GM21737 (cell line): ENCODE measurements at regions not wholly inside any gene's neighbourhood (a gene's known extent, or its start where the extent isn't known, plus 50 kb on each side); places are given as distances from the start of the nearest gene placed in this dataset.
"Not testable (repeated sequence)": the region's sequence is repeated elsewhere in the genome, so short reads cannot be mapped to it uniquely, and the experiment has no call there.

Experiments
- ATAC-seq: cut with Tn5 transposase; IDR thresholded peaks from one replicate; pipeline ENCODE4 v1.9.1; 2021; ENCODE audit warnings: mild to moderate bottlenecking, moderate library complexity; ENCODE audit not compliant: unreplicated experiment

- ATAC-seq, result no peak
Observed at GRCh38 chr2:21194147-21194546, 70.4 kb downstream of the TDRD15 start.

GRCh38 chr2:21194858-21195271, 71.1 kb downstream of the TDRD15 start:
- no peak for ATAC-seq

GRCh38 chr2:21195326-21195725, 71.6 kb downstream of the TDRD15 start:
- ATAC-seq, result no peak

GRCh38 chr2:21198637-21199036, 74.9 kb downstream of the TDRD15 start:
- ATAC-seq, result no peak

- no peak for ATAC-seq
Observed at GRCh38 chr2:21203976-21204375, 80.2 kb downstream of the TDRD15 start.

DNA sequence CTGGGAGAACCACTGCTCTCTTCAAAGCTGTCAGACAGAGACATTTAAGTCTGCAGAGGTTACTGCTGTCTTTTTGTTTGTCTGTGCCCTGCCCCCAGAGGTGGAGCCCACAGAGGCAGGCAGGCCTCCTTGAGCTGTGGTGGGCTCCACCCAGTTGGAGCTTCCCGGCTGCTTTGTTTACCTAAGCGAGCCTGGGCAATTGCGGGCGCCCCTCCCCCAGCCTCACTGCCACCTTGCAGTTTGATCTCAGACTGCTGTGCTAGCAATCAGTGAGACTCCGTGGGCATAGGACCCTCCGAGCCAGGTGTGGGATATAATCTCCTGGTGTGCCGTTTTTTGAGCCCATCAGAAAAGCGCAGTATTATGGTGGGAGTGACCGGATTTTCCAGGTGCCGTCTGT, 90.3 kb downstream of the TDRD15 start:
- ATAC-seq, result not testable (repeated sequence)

GRCh38 chr2:21217442-21217841, 93.7 kb downstream of the TDRD15 start:
- ATAC-seq, result no peak

GRCh38 chr2:21220930-21221329, 97.2 kb downstream of the TDRD15 start:
- ATAC-seq, result no peak

DNA sequence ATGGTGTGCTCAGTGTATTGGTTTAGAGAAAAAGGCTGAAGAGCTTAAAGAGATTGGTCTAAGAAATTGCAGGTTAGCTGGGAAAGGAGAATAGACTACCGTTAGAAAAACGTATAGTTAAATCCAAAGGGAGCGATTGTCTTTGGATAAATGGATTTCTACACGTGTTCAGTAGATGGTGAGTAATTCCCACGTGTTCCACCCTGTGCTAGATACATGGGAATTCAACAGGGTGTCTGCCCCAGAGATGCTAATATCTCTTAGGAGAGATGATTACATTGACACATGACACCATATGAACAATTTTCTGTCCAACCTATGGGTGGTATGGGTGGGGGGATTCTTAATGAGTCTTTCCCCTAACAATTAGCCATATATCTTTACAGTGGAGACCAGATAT, 99.8 kb downstream of the TDRD15 start:
- ATAC-seq, result no peak

DNA sequence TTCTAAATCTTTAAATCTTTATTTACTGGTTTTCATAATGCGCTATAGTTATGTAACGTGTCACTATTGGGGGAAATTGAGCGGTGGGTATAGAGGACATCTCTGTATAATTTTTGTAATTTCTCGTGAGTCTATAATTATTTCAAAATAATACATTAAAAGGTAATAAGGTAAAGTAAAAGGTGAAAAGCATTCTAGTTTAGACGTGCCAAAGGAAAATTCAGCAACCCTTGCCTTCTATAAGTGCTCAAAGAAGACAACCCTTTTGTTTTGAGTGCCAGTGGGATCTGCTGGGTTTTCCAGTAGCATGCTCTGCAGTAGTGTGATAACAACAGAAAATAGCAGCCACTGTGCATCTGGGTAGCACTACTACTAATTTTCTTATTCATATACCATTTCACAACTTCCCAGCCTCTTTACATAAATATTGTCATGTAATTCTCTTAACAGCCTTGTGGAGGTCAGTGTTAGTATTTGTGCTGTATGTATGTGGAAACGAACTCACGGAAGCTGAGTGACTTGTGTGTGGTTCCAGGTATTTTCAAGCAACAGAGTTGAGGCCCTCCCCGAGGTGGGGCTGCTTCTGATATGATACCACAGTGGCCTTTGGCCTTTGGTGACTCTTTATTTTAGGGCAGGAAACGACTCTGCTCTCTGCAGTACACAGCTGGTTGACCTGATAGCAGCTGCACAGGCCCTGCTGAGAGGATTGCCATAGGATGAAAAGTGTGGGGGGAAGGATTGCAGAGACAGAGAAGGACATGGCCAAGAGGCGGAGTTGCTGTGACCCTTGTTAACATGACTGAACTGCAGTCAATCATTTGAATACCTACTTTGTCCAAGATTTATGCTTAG, 104.5 kb downstream of the TDRD15 start:
- ATAC-seq, result no peak

GRCh38 chr2:21229302-21229701, 105.5 kb downstream of the TDRD15 start:
- ATAC-seq, result no peak

DNA sequence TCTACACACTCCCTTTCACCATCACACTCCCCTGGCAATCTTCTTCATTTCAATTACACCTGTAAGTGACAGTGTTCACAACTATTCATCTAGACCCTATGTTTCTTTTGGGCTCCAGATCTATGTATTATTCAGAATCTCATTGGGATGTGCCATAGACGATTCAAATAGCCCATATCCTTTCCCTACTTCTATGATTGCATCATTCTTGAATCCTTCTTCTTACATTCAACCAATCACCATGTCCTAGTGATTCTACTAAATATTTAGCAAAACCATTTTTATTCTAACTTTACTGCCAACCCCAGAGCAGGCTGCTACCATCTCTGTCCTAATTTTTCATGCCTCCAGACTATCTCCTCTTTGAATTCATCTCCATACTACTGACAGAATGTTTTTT, 106.4 kb downstream of the TDRD15 start:
- no peak for ATAC-seq

GRCh38 chr2:21231985-21232384, 108.2 kb downstream of the TDRD15 start:
- ATAC-seq, result no peak

DNA sequence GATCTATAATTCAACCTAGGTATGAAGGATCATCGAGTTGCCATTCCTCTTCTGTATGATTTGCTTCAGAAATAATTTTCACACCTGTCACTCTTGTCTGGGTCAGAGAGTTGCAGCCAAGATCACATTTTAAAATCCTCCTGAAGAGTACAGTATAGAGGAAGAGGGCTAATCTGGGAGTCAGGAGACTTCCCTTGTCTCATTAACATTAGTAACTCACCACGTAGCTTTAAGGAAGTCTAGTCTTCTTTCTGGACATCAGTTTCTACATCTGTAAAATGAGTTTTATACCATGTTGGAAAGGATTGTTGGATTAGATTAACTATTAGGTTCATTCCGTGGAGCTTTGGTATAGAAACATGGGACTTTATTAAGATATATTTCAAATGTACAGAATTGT, 109.4 kb downstream of the TDRD15 start:
- no peak for ATAC-seq

DNA sequence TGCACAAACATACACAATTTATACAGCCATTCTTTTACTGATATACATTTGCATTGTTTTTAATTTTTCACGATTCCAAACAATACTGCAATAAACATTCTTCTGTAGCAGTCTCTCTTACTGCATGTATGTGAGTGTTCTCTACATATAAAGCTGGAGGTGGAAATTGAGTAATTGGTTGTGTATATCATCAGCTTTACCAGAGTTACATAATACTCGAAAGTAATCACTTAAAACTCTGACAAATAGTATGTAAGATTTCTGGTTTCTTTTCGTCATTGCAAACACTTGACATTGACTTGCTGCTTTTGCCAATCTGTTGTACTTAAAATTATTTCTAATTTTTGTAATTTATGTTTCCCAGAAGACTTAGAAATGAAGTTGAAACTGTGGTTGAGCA, 110.2 kb downstream of the TDRD15 start:
- no peak for ATAC-seq

- no peak for ATAC-seq
Observed at GRCh38 chr2:21234464-21235120, 110.8 kb downstream of the TDRD15 start.

GRCh38 chr2:21239749-21240148, 116.0 kb downstream of the TDRD15 start:
- ATAC-seq, result not testable (repeated sequence)

DNA sequence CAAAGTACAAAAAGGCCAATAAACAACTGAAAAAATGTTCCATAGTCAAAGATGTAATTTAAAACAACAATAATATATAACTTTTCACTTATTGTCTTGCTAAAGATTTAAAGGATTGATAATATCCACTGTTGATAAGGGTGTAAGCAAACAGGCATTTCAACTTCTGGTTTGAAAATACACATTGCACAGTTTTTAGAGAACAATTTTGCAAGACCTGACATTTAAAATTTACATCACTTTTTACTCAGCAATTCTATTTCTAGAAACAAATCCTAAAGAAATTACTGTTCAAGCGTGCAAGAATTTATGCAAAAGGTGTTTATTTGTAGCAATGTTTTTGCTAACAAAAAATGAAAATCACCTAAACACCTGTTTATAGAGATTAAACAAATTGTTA, 120.4 kb downstream of the TDRD15 start:
- no peak for ATAC-seq

DNA sequence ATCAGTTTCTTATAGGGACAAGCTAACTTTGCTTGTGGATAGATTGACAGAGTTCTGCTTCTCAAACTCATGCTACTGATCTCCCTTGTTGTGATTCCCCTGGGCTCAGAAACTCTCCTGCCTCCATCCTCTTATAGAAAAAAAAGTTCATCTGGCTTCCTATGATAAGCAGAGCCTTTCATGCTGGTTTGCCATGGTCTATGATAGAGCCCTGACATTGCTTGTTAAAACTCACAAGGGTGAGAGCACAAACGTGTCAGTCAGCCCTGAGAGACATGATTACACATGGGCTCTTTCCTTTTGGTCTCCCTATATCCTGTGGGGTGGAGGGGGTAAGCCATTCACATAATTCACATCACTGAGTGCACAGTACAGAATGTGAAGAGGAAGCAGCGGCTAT, 121.8 kb downstream of the TDRD15 start:
- ATAC-seq, result no peak

DNA sequence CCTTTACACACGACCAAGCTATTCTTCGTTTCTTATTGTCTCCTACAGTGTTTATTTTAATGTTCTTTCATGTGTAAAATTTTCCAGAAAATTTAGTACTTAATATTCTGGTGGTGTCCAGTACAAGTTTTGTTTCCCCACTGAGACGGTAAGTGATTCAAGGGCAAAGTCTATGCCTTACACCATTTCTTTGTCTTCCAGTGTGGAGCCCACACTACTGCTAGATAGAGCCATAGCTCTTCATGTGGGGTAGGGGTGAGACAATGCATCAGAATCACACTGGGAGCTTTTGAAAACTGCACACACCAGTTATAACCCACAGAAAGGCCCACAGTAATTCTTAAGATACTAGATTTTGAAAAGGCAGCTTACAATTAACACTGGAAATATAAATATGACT, 125.6 kb downstream of the TDRD15 start:
- ATAC-seq, result no peak

DNA sequence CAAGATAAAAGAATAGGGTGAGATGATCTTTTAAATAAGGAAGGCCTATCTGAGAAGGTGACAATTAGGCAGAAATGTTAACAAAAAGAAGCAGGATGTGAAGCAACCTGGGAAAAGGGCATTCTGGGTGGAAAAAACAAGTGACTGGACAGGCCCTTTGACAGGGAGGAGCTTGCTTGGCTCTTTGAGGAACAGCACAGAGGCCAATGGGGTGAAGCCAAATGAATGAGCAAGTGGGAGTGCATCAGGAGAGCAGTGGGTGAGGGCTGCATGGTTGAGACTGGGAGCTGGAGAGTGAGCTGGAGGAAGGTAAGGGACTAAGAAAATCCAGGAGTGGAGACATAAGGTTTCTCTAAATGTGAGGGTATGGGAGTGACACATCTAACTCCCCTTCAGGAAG, 126.9 kb downstream of the TDRD15 start:
- ATAC-seq, result no peak

DNA sequence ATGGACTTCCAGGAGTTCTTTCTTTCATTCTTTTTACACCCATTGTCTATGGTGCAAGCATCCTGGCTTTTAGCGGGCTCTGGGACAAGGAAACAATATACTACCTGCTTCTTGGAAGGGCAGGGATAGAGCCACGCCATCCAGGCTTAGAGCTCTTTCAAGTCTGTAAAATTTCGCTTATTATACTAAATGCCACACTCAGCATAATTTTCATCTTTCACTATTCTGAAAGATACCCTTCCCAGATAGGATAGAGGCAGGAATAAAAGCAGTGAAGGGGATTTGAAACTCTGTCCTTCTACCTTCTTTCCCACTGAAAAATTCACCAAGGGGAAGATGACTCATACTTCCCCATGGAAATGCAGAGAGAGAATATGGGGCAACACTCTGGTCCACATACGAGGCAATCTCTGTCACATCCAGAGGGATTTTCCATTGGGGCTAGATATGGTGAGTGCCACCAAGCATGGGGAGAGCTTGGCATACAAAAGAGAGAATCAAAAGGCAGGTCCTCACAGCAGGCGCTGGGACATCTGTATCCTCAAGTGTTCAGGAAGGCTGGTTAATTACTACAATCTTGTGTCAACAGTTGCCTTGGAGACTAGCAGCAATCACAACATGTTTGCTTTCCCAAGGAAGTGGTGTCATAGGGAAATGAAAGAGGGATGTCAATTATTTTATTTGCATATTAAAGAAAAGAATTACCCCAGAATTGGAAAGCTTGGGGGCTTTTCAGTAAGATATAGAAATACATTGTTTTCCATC, 127.6 kb downstream of the TDRD15 start:
- ATAC-seq, result no peak
